Stimulated activated naive CD8-positive, alpha-beta T cell treated with anti-CD3 and anti-CD28 coated beads, Interleukin-15, Interleukin-2, amounts not matched to agents 100 ng/mL and 50 ng/mL, for 24 hours (primary cell): ENCODE measurements at regions not wholly inside any gene's neighbourhood (a gene's known extent, or its start where the extent isn't known, plus 50 kb on each side); places are given as distances from the start of the nearest gene placed in this dataset.

Experiments used
- H3K27ac Mint-ChIP-seq: one replicate; pipeline ENCODE4 v1.8.0; 2021; ENCODE audit warnings: mild to moderate bottlenecking, mixed read lengths
- H3K27me3 Mint-ChIP-seq: one replicate; pipeline ENCODE4 v1.8.0; 2021; ENCODE audit warnings: mixed read lengths
- H3K36me3 Mint-ChIP-seq: one replicate; pipeline ENCODE4 v1.8.0; 2021; ENCODE audit warnings: low read depth, mixed read lengths
- H3K4me1 Mint-ChIP-seq: one replicate; pipeline ENCODE4 v1.8.0; 2021; ENCODE audit warnings: low read depth, mixed read lengths
- H3K4me3 Mint-ChIP-seq: one replicate; pipeline ENCODE4 v1.8.0; 2021; ENCODE audit warnings: mild to moderate bottlenecking, mixed read lengths
- H3K9me3 Mint-ChIP-seq: one replicate; pipeline ENCODE4 v1.8.0; 2021; ENCODE audit warnings: mixed read lengths

DNA sequence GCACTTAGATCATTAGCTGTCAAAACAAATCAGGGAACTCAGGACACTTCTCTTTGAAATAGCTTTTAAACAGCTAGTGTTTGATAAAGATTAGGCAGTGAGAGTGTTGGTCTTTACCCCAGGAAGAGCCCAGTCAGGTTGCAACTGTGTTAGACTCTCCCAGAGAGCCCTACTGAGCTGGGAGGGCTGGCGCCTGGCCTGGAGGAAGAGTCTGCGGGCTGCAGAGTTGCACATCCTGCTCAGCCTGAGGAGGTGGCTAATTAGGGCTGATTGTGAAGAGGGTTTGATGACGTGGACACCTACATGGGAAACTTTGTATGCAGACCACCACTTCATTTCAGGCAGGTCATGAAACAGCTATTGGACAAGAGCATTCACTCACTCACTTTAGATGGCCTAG is 112.0 kb downstream of the TMEM174 start:
- H3K27ac Mint-ChIP-seq = no peak overlapping the region
- H3K9me3 Mint-ChIP-seq = peaks cover 3% of the 10 kb centered on the region
- no peak overlapping the region for H3K4me3 Mint-ChIP-seq
- H3K36me3 Mint-ChIP-seq = no peaks in the 10 kb centered on the region
- H3K4me1 Mint-ChIP-seq = no peaks in the 10 kb centered on the region
- H3K27me3 Mint-ChIP-seq = peaks cover 48% of the 10 kb centered on the region

DNA sequence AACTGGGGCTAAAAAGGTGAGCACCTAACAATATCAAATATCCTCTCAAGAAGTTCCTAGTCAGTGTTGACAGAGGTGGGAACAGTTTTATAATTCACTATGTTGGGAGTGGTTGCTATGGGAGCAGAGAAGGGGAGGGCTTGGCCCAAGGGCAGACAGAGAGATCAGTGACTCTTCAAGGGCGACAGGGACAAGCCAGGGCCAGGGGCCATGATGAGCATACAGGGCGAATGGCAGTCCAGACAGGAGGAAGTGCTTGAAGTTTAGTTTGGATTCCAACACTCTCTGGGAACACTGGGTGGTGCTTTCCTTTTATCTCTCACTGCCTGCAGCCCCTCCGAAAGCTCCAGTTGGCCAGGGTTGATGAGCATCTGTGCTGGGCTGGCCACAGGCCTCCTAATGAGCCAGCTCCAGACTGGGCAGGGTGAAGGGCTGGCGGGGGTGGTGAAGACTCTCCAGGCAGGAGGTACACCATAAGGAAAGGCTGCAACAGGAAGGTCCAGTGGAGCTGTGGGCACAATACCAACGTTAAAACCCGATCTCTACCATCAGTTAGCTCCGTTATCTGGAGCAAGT is 111.3 kb downstream of the TMEM174 start:
- Mint-ChIP-seq H3K27me3 (peaks cover 51% of the 10 kb centered on the region), H3K9me3 (peaks cover 3% of the 10 kb centered on the region), H3K4me1 (no peaks in the 10 kb centered on the region), H3K27ac (no peak overlapping the region), H3K4me3 (no peak overlapping the region), H3K36me3 (no peaks in the 10 kb centered on the region)

DNA sequence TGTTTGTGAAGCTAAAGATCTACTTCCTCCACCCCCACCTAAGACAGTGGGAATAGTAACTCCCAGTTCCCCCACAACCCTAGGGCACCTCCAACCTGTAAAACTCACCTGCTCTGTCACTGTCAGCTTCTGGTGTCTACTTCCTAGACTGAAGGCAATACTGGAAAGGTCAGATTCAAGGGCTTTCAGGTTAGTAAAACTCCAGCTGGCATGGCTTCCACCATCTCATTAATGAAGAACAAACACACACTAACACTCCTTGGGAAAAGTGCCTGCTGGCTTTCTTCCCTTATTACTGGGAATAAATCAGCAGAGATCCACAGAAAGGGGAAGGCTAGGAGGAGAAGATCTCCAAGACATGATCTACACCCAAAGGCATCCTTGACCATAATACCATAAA is 109.9 kb downstream of the TMEM174 start:
- no peak overlapping the region for H3K4me3 Mint-ChIP-seq
- no peaks in the 10 kb centered on the region for H3K4me1 Mint-ChIP-seq
- peaks cover 3% of the 10 kb centered on the region for H3K9me3 Mint-ChIP-seq
- no peaks in the 10 kb centered on the region for H3K36me3 Mint-ChIP-seq
- peaks cover 44% of the 10 kb centered on the region for H3K27me3 Mint-ChIP-seq
- no peak overlapping the region for H3K27ac Mint-ChIP-seq

DNA sequence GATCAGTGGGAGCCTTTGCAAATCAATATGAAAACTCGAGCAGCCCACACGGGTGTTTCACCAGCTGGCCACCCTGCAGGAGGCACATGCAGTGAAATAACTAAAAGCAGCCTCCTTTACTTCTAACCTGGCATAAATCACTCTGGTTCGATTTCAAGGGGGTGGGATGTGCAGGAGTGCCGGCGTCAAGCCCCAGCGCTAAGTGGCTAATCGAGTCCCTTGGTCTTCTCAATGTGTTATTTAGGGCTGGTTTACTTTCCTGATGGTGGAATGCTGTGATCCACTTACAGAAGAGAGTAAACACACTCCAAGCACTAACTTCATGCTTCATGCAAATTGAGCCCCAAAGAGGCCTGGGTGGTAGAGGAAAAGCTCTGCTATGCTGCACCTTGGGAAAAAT is 109.4 kb downstream of the TMEM174 start:
- H3K27ac Mint-ChIP-seq = no peak overlapping the region
- peaks cover 49% of the 10 kb centered on the region for H3K27me3 Mint-ChIP-seq
- no peak overlapping the region for H3K4me3 Mint-ChIP-seq
- H3K36me3 Mint-ChIP-seq = no peaks in the 10 kb centered on the region
- H3K9me3 Mint-ChIP-seq = peaks cover 3% of the 10 kb centered on the region
- H3K4me1 Mint-ChIP-seq = no peaks in the 10 kb centered on the region

DNA sequence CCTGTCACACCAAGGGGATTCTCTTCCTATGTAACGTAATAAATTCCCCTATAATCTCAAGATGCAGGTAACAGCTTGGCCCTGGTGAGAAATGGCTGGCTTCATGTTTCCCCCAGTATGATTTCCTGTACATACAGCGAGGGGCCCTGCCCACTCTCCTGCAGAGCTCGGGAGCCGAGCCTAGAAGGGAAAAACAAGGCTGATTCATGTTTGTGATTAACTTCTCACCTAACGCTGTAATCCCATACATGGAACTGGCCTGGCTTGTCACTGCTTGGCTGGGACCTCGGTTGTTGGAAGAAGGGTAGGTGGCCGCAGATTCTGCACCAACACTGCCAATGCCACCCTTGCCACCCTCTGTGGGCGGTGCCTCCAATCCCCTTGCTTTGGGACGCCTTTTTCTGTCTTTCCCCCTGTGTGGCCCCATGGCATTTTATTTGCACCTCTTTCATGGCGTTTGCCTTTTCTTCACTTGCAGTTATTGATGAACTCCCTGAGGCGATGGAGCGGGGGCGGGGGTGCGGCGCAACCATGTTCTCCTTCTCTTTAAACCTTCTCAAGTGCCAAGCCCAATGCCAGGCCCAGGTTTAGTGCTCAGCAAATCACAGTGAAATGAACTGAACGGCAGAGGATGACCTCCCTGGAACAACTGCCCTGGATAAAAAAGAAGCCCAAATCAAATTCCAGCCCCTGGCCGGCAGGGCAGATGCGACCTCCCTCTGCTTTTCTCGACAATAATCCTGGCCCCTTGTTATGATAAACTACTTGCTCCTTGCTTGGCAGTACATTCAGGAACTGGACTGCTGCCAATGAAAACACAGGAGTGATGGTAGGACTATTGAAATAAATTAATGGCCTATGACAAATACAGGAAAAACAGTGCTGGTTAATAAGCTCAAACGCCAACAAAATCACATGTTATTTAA is 108.1 kb downstream of the TMEM174 start:
- H3K27me3 Mint-ChIP-seq = peaks cover 45% of the 10 kb centered on the region
- H3K4me1 Mint-ChIP-seq = no peaks in the 10 kb centered on the region
- H3K9me3 Mint-ChIP-seq = no peaks in the 10 kb centered on the region

DNA sequence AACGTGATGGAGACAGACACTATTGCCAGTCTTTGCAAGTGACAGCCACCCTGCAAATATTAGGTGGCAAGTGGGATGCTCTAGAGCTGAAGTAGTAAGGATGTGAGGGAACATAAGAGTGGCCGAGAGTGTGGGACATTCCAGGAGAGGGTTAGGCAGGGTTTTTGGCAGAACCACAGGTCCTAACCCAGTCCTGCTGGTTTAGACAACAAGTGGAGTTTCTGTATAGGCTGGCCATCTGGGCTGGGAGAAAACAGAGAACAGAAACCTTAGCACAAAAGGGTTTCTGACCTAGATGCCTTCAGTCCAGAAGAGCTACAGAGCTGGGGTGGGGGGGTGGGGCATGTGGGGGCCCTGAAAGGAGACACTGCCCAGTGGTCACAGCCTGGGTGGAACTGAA is 107.4 kb downstream of the TMEM174 start:
- peaks cover 47% of the 10 kb centered on the region for H3K27me3 Mint-ChIP-seq

More for the DNA sequence above, 108.1 kb downstream of the TMEM174 start:
- H3K36me3 Mint-ChIP-seq = no peaks in the 10 kb centered on the region
- H3K27ac Mint-ChIP-seq = no peak overlapping the region
- H3K4me3 Mint-ChIP-seq = no peak overlapping the region

DNA sequence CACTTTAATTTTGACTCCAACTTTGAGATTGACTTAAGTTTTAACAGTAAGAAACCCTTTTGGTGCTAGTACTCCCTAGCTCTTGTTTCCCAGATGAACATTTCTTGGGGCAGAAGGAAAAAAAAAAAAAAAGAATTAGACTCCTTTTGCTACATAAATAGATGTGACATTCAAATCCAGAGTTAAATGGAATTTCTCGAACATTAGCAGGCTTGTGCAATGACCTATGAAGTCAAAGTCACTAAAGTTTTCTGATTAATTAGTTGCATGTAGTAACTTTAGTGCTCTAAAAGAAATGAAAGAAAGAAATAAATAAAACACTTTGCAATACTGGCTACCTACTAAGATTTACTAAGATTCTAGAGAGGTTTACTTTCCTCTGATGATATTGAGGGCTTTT is 106.8 kb downstream of the TMEM174 start:
- Mint-ChIP-seq H3K27ac (no peak overlapping the region), H3K36me3 (no peaks in the 10 kb centered on the region), H3K4me1 (no peaks in the 10 kb centered on the region), H3K9me3 (no peaks in the 10 kb centered on the region), H3K4me3 (no peak overlapping the region), H3K27me3 (peaks cover 48% of the 10 kb centered on the region)

More for the DNA sequence above, 107.4 kb downstream of the TMEM174 start:
- Mint-ChIP-seq H3K4me1 (no peaks in the 10 kb centered on the region), H3K27ac (no peak overlapping the region), H3K36me3 (no peaks in the 10 kb centered on the region), H3K4me3 (no peak overlapping the region), H3K9me3 (no peaks in the 10 kb centered on the region)

DNA sequence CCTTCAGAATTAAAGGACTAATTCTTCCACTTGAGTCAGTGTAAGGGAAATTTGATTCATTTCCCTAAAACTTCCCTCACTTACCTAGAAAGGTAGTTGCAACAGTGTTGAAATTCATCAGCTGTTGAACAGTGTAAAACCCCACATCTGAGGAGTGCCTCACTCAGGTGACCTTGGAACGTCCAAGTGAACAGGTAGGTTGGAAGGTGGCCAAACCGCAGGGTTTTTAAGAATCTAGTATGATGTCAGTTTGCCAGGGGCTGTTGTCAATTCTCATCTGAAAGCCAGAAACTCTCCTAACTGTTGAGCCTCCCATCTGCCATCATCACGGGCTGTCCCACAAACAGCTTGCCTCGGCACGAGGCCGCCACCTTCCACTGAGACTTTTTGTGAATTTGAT is 105.7 kb downstream of the TMEM174 start:
- Mint-ChIP-seq H3K27ac (no peak overlapping the region), H3K27me3 (peaks cover 47% of the 10 kb centered on the region)

DNA sequence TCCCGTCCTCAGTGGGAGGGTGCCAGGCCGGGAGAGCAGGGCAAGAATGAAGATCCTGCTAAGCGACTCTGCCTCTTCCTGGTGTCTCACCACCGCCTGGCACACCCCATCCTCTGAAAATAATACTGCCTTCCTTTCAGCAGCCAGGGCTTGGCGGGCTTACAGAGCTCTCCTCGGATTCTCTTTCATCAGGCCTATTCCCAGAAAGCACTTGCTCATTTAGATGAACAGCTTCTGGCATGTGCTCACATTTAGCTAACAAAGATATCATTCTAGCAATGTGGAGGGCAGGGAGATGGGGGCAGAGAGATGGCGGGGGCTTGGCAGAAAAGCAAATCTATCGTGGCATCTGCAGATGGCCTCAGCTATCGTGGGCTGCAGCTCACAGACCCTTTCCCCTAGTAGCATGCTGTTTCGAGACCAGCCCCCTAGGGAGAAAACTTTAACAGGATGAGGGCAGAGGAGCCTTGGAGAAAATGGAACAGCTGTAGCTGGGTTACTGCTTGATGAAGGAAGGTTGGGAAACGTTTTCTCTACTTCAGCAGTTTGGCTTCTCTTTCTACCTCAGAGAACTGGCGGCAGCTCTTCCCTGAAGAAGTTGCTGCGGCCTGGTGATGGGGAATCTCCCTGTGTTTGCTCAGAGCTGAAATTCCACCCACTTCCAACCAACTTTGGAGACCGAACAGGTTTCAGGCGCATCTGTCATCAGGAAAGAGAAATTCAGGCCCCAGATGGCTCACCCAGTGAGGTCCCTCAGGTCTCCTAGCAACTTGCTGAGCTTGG is 102.1 kb downstream of the TMEM174 start:
- H3K27me3 Mint-ChIP-seq = peaks cover 47% of the 10 kb centered on the region
- H3K27ac Mint-ChIP-seq = no peak overlapping the region
- H3K4me1 Mint-ChIP-seq = no peaks in the 10 kb centered on the region
- no peak overlapping the region for H3K4me3 Mint-ChIP-seq
- no peaks in the 10 kb centered on the region for H3K36me3 Mint-ChIP-seq
- H3K9me3 Mint-ChIP-seq = no peaks in the 10 kb centered on the region

More for the DNA sequence above, 105.7 kb downstream of the TMEM174 start:
- Mint-ChIP-seq H3K4me3 (no peak overlapping the region), H3K4me1 (no peaks in the 10 kb centered on the region), H3K36me3 (no peaks in the 10 kb centered on the region), H3K9me3 (no peaks in the 10 kb centered on the region)

DNA sequence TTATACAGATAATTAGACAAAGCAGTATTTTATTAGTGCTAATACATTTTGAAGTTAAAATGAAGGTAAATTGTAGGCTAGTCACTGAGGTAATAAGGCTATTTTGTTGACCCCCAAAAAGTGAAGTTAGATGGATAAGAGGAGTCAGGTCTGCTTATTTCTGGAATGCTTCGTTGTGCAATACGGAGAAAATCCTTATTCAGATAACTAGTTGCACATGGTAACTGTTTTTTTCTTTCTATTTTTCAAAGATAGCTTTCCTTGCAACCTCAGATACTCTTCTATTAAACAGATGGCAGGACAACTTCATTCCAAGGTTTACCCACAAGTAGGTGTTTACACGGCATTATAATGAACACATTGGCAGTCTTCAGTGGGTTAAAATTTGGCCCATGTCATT is 101.1 kb downstream of the TMEM174 start:
- Mint-ChIP-seq H3K4me1 (no peaks in the 10 kb centered on the region), H3K4me3 (no peak overlapping the region), H3K36me3 (no peaks in the 10 kb centered on the region), H3K9me3 (no peaks in the 10 kb centered on the region), H3K27ac (no peak overlapping the region), H3K27me3 (peaks cover 40% of the 10 kb centered on the region)

DNA sequence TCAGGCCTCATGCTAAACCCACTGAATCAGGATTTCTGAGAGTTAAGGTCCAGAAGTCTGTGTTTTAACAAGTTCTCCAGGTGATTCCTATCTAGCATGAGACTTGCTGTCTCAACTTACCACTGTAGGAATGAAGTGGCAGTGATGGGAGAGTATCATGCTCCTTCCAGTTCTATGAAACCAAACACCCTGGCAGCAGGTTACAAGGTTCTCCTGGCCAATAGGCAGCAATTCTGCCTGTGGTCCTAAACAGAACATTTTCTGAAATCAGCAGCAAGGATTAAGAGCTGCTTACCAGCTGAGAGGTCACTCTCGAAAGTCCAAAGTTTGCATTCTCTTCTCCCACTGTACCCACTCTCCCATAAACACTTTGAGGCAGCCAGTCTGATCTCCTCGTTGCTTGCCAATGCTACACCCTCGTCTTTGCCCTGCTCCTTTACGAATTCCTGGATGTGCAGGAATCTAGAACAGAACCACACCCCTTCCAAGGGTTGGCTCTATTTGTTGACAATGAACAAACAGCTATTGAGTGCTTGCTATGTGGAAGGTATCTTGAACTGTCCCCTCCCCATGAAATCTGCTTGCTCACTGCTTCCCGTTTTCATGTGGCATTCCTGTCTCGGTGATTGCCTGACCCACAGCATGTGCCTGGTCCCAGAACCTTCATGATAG is 100.5 kb downstream of the TMEM174 start:
- no peak overlapping the region for H3K27ac Mint-ChIP-seq

DNA sequence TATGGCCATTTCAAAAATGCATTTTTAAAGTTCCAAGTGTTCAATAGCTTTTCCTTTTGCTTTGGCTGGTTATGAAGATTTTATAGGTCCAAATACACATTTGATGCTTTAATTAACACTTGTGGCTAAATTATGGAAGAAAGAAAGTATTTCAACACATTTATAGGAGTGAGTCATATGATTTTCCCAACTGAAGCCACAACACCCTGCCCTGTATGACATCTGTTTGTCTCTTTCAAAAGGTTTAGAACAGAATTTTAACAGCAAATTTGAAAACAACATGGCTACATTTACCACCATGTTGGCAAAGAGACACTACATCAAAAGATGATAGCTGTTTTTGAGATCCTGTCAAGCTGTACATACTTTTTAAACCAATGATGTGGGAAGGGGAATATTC is 99.4 kb downstream of the TMEM174 start:
- no peaks in the 10 kb centered on the region for H3K9me3 Mint-ChIP-seq
- no peaks in the 10 kb centered on the region for H3K36me3 Mint-ChIP-seq
- no peak overlapping the region for H3K4me3 Mint-ChIP-seq
- H3K27me3 Mint-ChIP-seq = peaks cover 32% of the 10 kb centered on the region
- H3K27ac Mint-ChIP-seq = no peak overlapping the region
- no peaks in the 10 kb centered on the region for H3K4me1 Mint-ChIP-seq

More for the DNA sequence above, 100.5 kb downstream of the TMEM174 start:
- Mint-ChIP-seq H3K4me3 (no peak overlapping the region), H3K9me3 (no peaks in the 10 kb centered on the region), H3K27me3 (peaks cover 40% of the 10 kb centered on the region), H3K36me3 (no peaks in the 10 kb centered on the region), H3K4me1 (no peaks in the 10 kb centered on the region)

DNA sequence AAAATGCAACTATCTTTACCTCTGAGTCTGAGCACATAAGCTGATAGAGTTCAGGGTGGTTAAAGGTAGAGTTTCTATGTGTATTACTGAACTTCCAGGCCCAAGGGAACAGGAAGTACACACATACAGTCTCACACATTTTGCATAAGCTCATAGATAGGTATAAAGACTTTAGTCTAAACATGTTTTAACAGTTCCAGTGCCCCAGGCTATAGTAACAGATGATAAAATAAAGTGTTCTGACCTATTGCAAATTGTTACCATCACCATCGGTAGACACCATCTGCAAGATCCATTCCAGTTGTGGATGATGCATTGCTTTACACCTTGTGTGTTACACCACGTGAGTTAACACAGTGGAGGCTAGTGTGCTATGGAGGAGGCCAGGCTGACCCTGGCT is 95.8 kb downstream of the TMEM174 start:
- peaks cover 17% of the 10 kb centered on the region for H3K27me3 Mint-ChIP-seq
- H3K36me3 Mint-ChIP-seq = no peaks in the 10 kb centered on the region
- no peaks in the 10 kb centered on the region for H3K4me1 Mint-ChIP-seq
- H3K9me3 Mint-ChIP-seq = no peaks in the 10 kb centered on the region
- no peak overlapping the region for H3K4me3 Mint-ChIP-seq
- no peak overlapping the region for H3K27ac Mint-ChIP-seq

DNA sequence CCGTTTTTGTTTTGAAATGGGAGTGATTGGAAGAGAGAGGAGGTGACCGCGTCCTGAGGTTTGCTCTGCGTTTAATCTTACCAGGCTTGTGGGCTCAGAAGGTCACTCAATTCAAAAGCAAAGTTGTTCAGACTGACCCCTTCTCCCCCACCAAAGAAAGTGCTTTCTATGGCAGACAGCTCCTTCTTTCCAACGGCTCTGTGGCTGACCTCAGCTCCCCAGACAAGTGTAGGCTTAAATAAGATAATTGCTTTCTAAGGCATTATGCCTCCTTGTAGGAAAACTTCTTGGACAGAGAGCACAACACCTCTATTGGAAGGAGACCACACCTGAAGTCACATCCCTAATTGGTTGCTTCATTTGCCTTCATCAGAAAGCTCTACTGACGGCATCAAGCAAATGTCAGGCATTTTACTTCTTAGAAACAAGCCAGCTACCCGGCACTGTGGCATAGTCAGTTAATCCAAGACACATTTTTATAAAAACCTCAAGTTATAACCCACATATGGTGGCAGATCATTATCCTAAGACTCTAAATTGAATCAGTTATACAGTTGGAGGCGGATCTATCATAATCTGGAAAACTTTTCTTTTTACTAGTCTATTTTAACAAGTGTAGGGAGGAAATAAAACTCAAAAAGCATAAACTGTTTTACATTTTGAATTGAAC is 94.9 kb downstream of the TMEM174 start:
- no peaks in the 10 kb centered on the region for H3K36me3 Mint-ChIP-seq
- H3K4me3 Mint-ChIP-seq = no peak overlapping the region
- H3K27me3 Mint-ChIP-seq = peaks cover 18% of the 10 kb centered on the region
- no peak overlapping the region for H3K27ac Mint-ChIP-seq
- no peaks in the 10 kb centered on the region for H3K9me3 Mint-ChIP-seq
- H3K4me1 Mint-ChIP-seq = no peaks in the 10 kb centered on the region
